CD14-positive monocyte (primary cell): ENCODE measurements at regions not wholly inside any gene's neighbourhood (a gene's known extent, or its start where the extent isn't known, plus 50 kb on each side); places are given as distances from the start of the nearest gene placed in this dataset.

Experiments
- DNase-seq, 3 donors: peaks; one replicate each; pipeline ENCODE4 v3.0.0-alpha.2; 2011 to 2022
- H2AFZ ChIP-seq: 2 replicates; pipeline ENCODE4 v1.6.0; 2012; ENCODE audit warnings: mild to moderate bottlenecking, low read depth, low read length, inconsistent platforms; ENCODE audit not compliant: insufficient read depth, poor library complexity, severe bottlenecking
- H3K27ac ChIP-seq, 2 donors: 1 replicate in 1 of 2; 2 replicates in 1 of 2; pipeline ENCODE4 v1.5.1; 2012 to 2013; ENCODE audit warnings: low read length in 2 of 2, control low read depth in 1 of 2, inconsistent platforms in 1 of 2, low read depth in 1 of 2, mild to moderate bottlenecking in 1 of 2
- H3K27me3 ChIP-seq, 2 donors: one replicate each; pipeline versions ENCODE4 v1.6.0 to v1.6.1; 2011 to 2013; ENCODE audit warnings: low read length in 2 of 2; ENCODE audit not compliant: control insufficient read depth in 2 of 2, insufficient read depth in 2 of 2
- H3K36me3 ChIP-seq, 2 donors: replicated peaks in 1 of 2; 1 replicate in 1 of 2; 2 replicates in 1 of 2; pipeline versions ENCODE4 v1.5.1 to v1.6.1; 2012 to 2013; ENCODE audit warnings: low read length in 2 of 2, control low read depth in 1 of 2, inconsistent platforms in 1 of 2, mild to moderate bottlenecking in 1 of 2; ENCODE audit not compliant: insufficient read depth in 2 of 2, control insufficient read depth in 1 of 2
- H3K4me1 ChIP-seq, 2 donors: 1 replicate in 1 of 2; 2 replicates in 1 of 2; pipeline versions ENCODE4 v1.5.1 to v1.6.1; 2012 to 2013; ENCODE audit warnings: low read length in 2 of 2, control low read depth in 1 of 2, inconsistent platforms in 1 of 2, mild to moderate bottlenecking in 1 of 2, moderate library complexity in 1 of 2; ENCODE audit not compliant: insufficient read depth in 2 of 2, control insufficient read depth in 1 of 2
- H3K4me2 ChIP-seq: replicated peaks from 2 replicates; pipeline ENCODE3; 2012; ENCODE audit warnings: low read length, moderate library complexity, mild to moderate bottlenecking; ENCODE audit not compliant: poor library complexity, severe bottlenecking; ENCODE audit errors: extremely low read depth
- H3K4me3 ChIP-seq, 3 experiments: fragments of 200-600 bp in 1 of 3; sonication (generic) in 1 of 3; replicated peaks in 1 of 3; 1 replicate in 2 of 3; 2 replicates in 1 of 3; pipeline ENCODE4 v1.5.1; 2011 to 2013; ENCODE audit warnings: low read length in 3 of 3, mild to moderate bottlenecking in 3 of 3, control low read depth in 2 of 3, low read depth in 2 of 3, inconsistent platforms in 1 of 3, moderate library complexity in 1 of 3
- H3K79me2 ChIP-seq: 2 replicates; pipeline ENCODE4 v1.6.0; 2012; ENCODE audit warnings: mild to moderate bottlenecking, control low read depth, inconsistent platforms, low read length, moderate library complexity; ENCODE audit not compliant: insufficient read depth
- H3K9ac ChIP-seq: 2 replicates; pipeline ENCODE4 v1.6.0; 2017; ENCODE audit warnings: low read length, mild to moderate bottlenecking; ENCODE audit not compliant: insufficient read depth, poor library complexity, severe bottlenecking
- H3K9me3 ChIP-seq, 2 donors: replicated peaks in 1 of 2; 1 replicate in 1 of 2; 2 replicates in 1 of 2; pipeline versions ENCODE4 v1.5.1 to v1.6.1; 2012 to 2013; ENCODE audit warnings: low read length in 2 of 2, control low read depth in 1 of 2; ENCODE audit not compliant: control insufficient read depth in 1 of 2, insufficient read depth in 1 of 2
- H4K20me1 ChIP-seq: 2 replicates; pipeline ENCODE4 v1.6.0; 2012; ENCODE audit warnings: mild to moderate bottlenecking, low read length, control low read depth, moderate library complexity; ENCODE audit not compliant: insufficient read depth
- H3K27ac Mint-ChIP-seq, 7 donors: one replicate each; pipeline ENCODE4 v1.8.0; 2020; ENCODE audit warnings: mild to moderate bottlenecking in 7 of 7, mixed read lengths in 7 of 7, moderate library complexity in 6 of 7, inconsistent platforms in 2 of 7
- H3K27me3 Mint-ChIP-seq, 3 donors: one replicate each; pipeline ENCODE4 v1.8.0; 2021 to 2022; ENCODE audit warnings: low read depth in 3 of 3, mild to moderate bottlenecking in 3 of 3, mixed read lengths in 3 of 3, moderate library complexity in 3 of 3, inconsistent platforms in 1 of 3
- H3K36me3 Mint-ChIP-seq, 2 donors: one replicate each; pipeline ENCODE4 v1.8.0; 2020; ENCODE audit warnings: mixed read lengths in 2 of 2, inconsistent platforms in 1 of 2, mild to moderate bottlenecking in 1 of 2
- H3K4me1 Mint-ChIP-seq: one replicate; pipeline ENCODE4 v1.8.0; 2020; ENCODE audit warnings: mild to moderate bottlenecking, mixed read lengths
- H3K4me3 Mint-ChIP-seq, 2 donors: one replicate each; pipeline ENCODE4 v1.8.0; 2020; ENCODE audit warnings: mild to moderate bottlenecking in 2 of 2, mixed read lengths in 2 of 2, moderate library complexity in 1 of 2
- H3K9me3 Mint-ChIP-seq, 7 donors: one replicate each; pipeline ENCODE4 v1.8.0; 2020 to 2022; ENCODE audit warnings: mixed read lengths in 7 of 7, mild to moderate bottlenecking in 6 of 7, moderate library complexity in 6 of 7, inconsistent platforms in 2 of 7
- WGBS: methylation state at CpG from one replicate; pipeline ENCODE4 v1.1.5; 2013; ENCODE audit warnings: missing lambda C conversion rate; ENCODE audit not compliant: insufficient coverage; 5-methylcytosine and 5-hydroxymethylcytosine counted together
- intact Hi-C, 2 donors: fragments of 100-400 bp; cut with micrococcal nuclease; formaldehyde crosslinking; loops; one replicate each; pipeline versions ENCODE4 v1.15.0 to v1.15.1; 2023
- TF ChIP-seq, protein P1 (sequence below): fragments of 200-600 bp; IDR thresholded peaks from one replicate; pipeline ENCODE4 v1.8.0; 2022; ENCODE audit warnings: antibody characterized with exemption, mild to moderate bottlenecking

DNA sequence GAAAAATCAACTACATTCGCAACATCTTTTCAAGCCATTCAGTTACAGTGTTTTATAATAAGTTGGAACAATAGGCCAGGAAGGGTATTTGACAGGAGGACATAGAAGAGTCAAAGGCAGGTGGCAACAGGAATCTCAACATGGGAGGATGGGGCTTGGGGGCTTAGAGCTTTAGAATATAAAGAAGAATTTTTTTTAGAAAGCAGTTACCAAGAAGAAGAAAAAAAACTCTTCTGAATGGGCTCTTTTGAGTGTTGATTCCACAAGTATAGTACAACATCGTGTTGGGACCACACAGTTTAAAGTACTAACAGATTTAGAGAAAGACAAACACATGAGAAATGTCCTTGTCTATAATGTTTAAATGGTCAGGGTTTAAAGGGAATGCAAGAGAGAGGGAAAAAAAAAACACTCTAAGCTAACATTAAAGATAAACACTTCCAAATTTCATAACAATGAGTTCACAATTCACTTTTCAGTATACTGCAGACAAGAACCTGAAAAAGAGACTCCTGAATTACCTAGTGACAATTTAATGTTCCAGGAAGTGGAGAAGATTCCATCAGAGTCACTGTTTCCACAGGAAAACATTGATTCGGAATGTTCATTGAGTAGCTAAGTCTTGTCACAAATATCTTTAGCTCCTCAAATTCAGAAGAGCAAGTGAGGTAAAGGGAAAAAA is 282.3 kb downstream of the DEPDC1B start:
- Histone ChIP-seq H3K4me2 (no peak overlapping the region), H3K27ac (no peak overlapping the region), H2AFZ (no peak overlapping the region), H3K36me3 (no peaks in the 10 kb centered on the region), H3K4me3 (no peak overlapping the region), H3K9ac (no peak overlapping the region), H3K27me3 (no peaks in the 10 kb centered on the region), H3K9me3 (peaks cover 0 to 16% of the 10 kb centered on the region in 2 donors), H3K79me2 (no peaks in the 10 kb centered on the region), H4K20me1 (no peaks in the 10 kb centered on the region), H3K4me1 (no peaks in the 10 kb centered on the region)
- Mint-ChIP-seq H3K9me3 (peaks cover 8 to 24% (median 18%) of the 10 kb centered on the region in 7 donors), H3K27me3 (peaks cover 0 to 3% (median 2%) of the 10 kb centered on the region in 3 donors), H3K4me1 (peaks cover 7% of the 10 kb centered on the region), H3K4me3 (no peak overlapping the region), H3K36me3 (no peaks in the 10 kb centered on the region), H3K27ac (peak overlapping the region in 2 of 7 donors; percentile 4 to 23)
- TF ChIP-seq, protein P1, sequence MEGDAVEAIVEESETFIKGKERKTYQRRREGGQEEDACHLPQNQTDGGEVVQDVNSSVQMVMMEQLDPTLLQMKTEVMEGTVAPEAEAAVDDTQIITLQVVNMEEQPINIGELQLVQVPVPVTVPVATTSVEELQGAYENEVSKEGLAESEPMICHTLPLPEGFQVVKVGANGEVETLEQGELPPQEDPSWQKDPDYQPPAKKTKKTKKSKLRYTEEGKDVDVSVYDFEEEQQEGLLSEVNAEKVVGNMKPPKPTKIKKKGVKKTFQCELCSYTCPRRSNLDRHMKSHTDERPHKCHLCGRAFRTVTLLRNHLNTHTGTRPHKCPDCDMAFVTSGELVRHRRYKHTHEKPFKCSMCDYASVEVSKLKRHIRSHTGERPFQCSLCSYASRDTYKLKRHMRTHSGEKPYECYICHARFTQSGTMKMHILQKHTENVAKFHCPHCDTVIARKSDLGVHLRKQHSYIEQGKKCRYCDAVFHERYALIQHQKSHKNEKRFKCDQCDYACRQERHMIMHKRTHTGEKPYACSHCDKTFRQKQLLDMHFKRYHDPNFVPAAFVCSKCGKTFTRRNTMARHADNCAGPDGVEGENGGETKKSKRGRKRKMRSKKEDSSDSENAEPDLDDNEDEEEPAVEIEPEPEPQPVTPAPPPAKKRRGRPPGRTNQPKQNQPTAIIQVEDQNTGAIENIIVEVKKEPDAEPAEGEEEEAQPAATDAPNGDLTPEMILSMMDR: no peak
- intact Hi-C loops: no loop called here
- no CpG with 5 or more reads among the region's 3 CpGs for WGBS
- DNase-seq: no peak

DNA sequence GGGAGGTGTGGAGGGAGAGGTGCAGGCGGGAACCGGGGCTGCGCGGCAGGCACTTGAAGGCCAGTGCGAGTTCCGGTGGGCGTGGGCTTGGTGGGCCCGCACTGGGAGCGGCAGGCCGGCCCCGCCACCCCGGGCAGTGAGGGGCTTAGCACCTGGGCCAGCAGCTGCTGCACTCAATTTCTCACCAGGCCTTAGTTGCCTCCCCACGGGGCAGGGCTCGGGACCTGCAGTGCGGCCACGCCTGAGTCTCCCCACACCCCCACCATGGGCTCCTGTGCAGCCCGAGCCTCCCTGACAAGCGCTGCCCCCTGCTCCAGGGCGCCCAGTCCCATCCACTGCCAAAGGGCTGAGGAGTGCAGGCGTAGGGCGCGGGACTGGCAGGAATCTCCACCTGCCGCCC is 284.5 kb downstream of the DEPDC1B start:
- no peak overlapping the region for H3K4me3 ChIP-seq
- no peaks in the 10 kb centered on the region for H3K36me3 ChIP-seq
- H3K4me2 ChIP-seq: no peak overlapping the region
- no peaks in the 10 kb centered on the region for H3K4me1 ChIP-seq
- intact Hi-C loops: no loop called here
- WGBS: 98% methylated on average over 21 of the region's 23 CpGs
- no peaks in the 10 kb centered on the region for H3K27me3 ChIP-seq
- H3K27ac ChIP-seq: no peak overlapping the region
- peaks cover 7% of the 10 kb centered on the region for H3K4me1 Mint-ChIP-seq
- peaks cover 0 to 3% (median 2%) of the 10 kb centered on the region in 3 donors for H3K27me3 Mint-ChIP-seq
- H2AFZ ChIP-seq: no peak overlapping the region
- H3K36me3 Mint-ChIP-seq: no peaks in the 10 kb centered on the region
- H3K9ac ChIP-seq: no peak overlapping the region
- no peaks in the 10 kb centered on the region for H3K79me2 ChIP-seq
- no peak for DNase-seq
- H4K20me1 ChIP-seq: no peaks in the 10 kb centered on the region
- peaks cover 0 to 10% of the 10 kb centered on the region in 2 donors for H3K9me3 ChIP-seq
- no peak overlapping the region for H3K4me3 Mint-ChIP-seq
- no peak overlapping the region for H3K27ac Mint-ChIP-seq
- TF ChIP-seq, protein P1: no peak
- peaks cover 0 to 15% (median 9%) of the 10 kb centered on the region in 7 donors for H3K9me3 Mint-ChIP-seq
